MCF 10A (cell line): ENCODE measurements at regions not wholly inside any gene's neighbourhood (a gene's known extent, or its start where the extent isn't known, plus 50 kb on each side); places are given as distances from the start of the nearest gene placed in this dataset.

Experiments
- BruUV-seq: library from RNA; stranded (reverse); fragments of 400-500 nt; replicated peaks from 2 replicates; lab custom pipeline; 2021; lab: Mats Ljungman, UMichigan
- CTCF ChIA-PET: fragments of 300-600 bp; sonication (Branson Sonifier 250); formaldehyde crosslinking; extraction: SDS; loops from one replicate; lab custom pipeline; 2021; ENCODE audit warnings: antibody characterized with exemption, inconsistent platforms; lab: Yijun Ruan, JAX
- POLR2A ChIA-PET: fragments of 300-600, 350-650 bp; sonication (Branson Sonifier 250); formaldehyde crosslinking; extraction: SDS; loops from one replicate; lab custom pipeline; 2020; ENCODE audit warnings: antibody characterized with exemption, inconsistent platforms; lab: Yijun Ruan, JAX
- DNase-seq: peaks from one replicate; pipeline ENCODE4 v3.0.0-alpha.2; 2018; ENCODE audit not compliant: unreplicated experiment
- H3K27ac Mint-ChIP-seq: one replicate; pipeline ENCODE4 v1.8.0; 2022; ENCODE audit warnings: mild to moderate bottlenecking, low read depth, mixed read lengths; ENCODE audit not compliant: unreplicated experiment
- H3K27me3 Mint-ChIP-seq: one replicate; pipeline ENCODE4 v1.8.0; 2022; ENCODE audit warnings: mixed read lengths; ENCODE audit not compliant: insufficient read depth, unreplicated experiment
- H3K36me3 Mint-ChIP-seq: one replicate; pipeline ENCODE4 v1.8.0; 2022; ENCODE audit warnings: mild to moderate bottlenecking, moderate library complexity, mixed read lengths; ENCODE audit not compliant: insufficient read depth, unreplicated experiment
- H3K4me1 Mint-ChIP-seq: one replicate; pipeline ENCODE4 v1.8.0; 2022; ENCODE audit warnings: mixed read lengths; ENCODE audit not compliant: insufficient read depth, unreplicated experiment
- H3K4me3 Mint-ChIP-seq: one replicate; pipeline ENCODE4 v1.8.0; 2022; ENCODE audit warnings: mild to moderate bottlenecking, moderate library complexity, mixed read lengths; ENCODE audit not compliant: unreplicated experiment
- H3K9me3 Mint-ChIP-seq: one replicate; pipeline ENCODE4 v1.8.0; 2022; ENCODE audit warnings: mixed read lengths; ENCODE audit not compliant: unreplicated experiment
- CTCF ChIP-seq: fragments of 200-600 bp; IDR thresholded peaks from one replicate; pipeline ENCODE4 v1.8.0; 2022; ENCODE audit warnings: antibody characterized with exemption, mild to moderate bottlenecking; ENCODE audit not compliant: unreplicated experiment
- intact Hi-C: fragments of 100-400 bp; cut with micrococcal nuclease; formaldehyde crosslinking; loops from 2 replicates; pipeline ENCODE4 v1.14.1; 2022

GRCh38 chr6:130671577-130671976, 155.6 kb upstream of the SMLR1 start:
- BruUV-seq: no TSS peak
- intact Hi-C loops: no loop called here
- no peak overlapping the region for H3K27ac Mint-ChIP-seq
- H3K27me3 Mint-ChIP-seq: no peaks in the 10 kb centered on the region
- no peaks in the 10 kb centered on the region for H3K9me3 Mint-ChIP-seq
- peaks cover 11% of the 10 kb centered on the region for H3K4me1 Mint-ChIP-seq
- H3K4me3 Mint-ChIP-seq: no peak overlapping the region
- ChIA-PET CTCF (no interaction called here), POLR2A (no interaction called here)
- no peak for TF ChIP-seq CTCF
- no peaks in the 10 kb centered on the region for H3K36me3 Mint-ChIP-seq
- DNase-seq: no peak

DNA sequence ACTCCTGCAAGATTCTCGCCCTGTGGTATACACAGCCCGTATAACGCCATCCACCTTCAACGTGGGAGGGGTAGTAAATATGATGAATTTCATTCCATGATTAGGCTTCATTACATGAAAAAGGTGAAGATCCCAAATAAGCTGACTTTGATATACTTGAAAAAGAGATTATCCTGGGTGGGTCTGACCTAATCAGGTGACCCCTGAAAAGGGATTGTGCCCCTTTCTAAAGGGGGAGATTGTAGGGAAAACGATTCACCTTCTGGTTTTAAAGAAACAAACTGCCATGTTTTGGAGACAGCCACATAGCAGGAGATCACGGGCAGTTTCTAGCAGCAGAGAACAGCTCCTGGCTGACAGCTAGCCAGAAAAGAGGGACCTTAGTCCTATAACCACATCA, 155.1 kb upstream of the SMLR1 start:
- TF ChIP-seq CTCF: no peak
- Mint-ChIP-seq H3K9me3 (no peaks in the 10 kb centered on the region), H3K4me1 (peaks cover 12% of the 10 kb centered on the region), H3K27ac (no peak overlapping the region), H3K27me3 (no peaks in the 10 kb centered on the region), H3K4me3 (no peak overlapping the region), H3K36me3 (no peaks in the 10 kb centered on the region)
- ChIA-PET POLR2A (no interaction called here), CTCF (interaction anchor here (0.6 kb wide), 1 partner anchor 350 kb away, joined by 3 read pairs; no protein-coding TSS in a partner anchor)
- intact Hi-C loops: no loop called here
- DNase-seq: no peak
- BruUV-seq: no TSS peak

DNA sequence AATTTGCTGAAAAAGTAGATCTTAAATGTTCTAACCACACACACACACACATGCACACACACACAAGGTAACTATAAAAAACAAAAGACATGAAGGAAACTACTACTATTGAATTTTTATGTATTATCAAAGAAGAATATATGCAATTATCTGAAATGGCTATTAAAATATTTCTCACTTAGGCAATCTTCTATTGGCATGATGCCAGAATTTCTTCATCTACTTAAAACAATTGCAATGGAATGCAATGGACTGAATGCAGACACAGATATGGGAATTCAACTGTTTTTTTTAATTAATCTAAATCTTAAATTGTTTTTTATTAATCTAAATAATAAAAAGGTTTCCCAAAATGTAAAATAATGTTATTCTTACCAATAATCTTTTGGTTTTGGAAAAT, 152.6 kb upstream of the SMLR1 start:
- intact Hi-C loops: no loop called here
- no peaks in the 10 kb centered on the region for H3K27me3 Mint-ChIP-seq
- H3K9me3 Mint-ChIP-seq: no peaks in the 10 kb centered on the region
- BruUV-seq: no TSS peak
- no peak for TF ChIP-seq CTCF
- ChIA-PET CTCF (interaction anchor here (1.3 to 2.1 kb wide), 2 partner anchors 24 to 197 kb away, joined by 3 to 8 read pairs; no protein-coding TSS in a partner anchor), POLR2A (interaction anchor here (0.7 to 1.2 kb wide), 2 partner anchors 12 to 350 kb away, joined by 3 read pairs; no protein-coding TSS in a partner anchor)
- DNase-seq: peak; percentile 41
- H3K4me3 Mint-ChIP-seq: no peak overlapping the region
- H3K36me3 Mint-ChIP-seq: no peaks in the 10 kb centered on the region
- no peak overlapping the region for H3K27ac Mint-ChIP-seq
- peaks cover 12% of the 10 kb centered on the region for H3K4me1 Mint-ChIP-seq

DNA sequence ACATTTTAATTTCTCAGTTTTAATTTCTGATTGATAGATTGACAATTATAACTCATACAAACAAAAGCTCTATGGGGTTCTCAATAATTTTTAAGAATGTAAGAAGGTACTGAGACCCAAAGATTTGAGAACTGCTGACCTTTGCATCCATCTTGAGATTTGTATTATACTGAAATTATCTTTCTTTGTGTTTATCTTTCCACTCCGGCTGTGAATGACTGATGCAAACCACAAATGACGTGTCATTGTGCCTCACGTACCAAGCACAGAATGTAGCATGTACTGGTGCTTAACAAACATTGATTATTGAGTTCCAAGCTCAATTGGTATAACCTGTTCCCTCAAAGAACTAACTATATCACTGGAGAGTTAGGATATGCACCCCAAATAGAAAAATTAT, 152.1 kb upstream of the SMLR1 start:
- CTCF ChIA-PET: interaction anchor here (0.6 to 2.1 kb wide), 7 partner anchors 23 to 543 kb away, joined by 3 to 11 read pairs (median 3); no protein-coding TSS in a partner anchor
- Mint-ChIP-seq H3K27ac (no peak overlapping the region), H3K4me1 (peaks cover 17% of the 10 kb centered on the region), H3K27me3 (no peaks in the 10 kb centered on the region), H3K4me3 (no peak overlapping the region), H3K36me3 (no peaks in the 10 kb centered on the region), H3K9me3 (no peaks in the 10 kb centered on the region)
- peak; percentile 54 for DNase-seq
- intact Hi-C loops: no loop called here
- BruUV-seq: no TSS peak
- POLR2A ChIA-PET: interaction anchor here (0.7 to 1.2 kb wide), 2 partner anchors 12 to 351 kb away, joined by 3 read pairs; no protein-coding TSS in a partner anchor
- no peak for TF ChIP-seq CTCF
